ENCODE measurements at regions not wholly inside any gene's neighbourhood (a gene's known extent, or its start where the extent isn't known, plus 50 kb on each side); places are given as distances from the start of the nearest gene placed in this dataset.

- H3K27ac ChIP-seq: no peak overlapping the region
- no peak for TF ChIP-seq ZFX (IDR thresholded peaks at IDR 0.05; ENCODE audit: borderline replicate concordance)
- TF ChIP-seq, protein P1, sequence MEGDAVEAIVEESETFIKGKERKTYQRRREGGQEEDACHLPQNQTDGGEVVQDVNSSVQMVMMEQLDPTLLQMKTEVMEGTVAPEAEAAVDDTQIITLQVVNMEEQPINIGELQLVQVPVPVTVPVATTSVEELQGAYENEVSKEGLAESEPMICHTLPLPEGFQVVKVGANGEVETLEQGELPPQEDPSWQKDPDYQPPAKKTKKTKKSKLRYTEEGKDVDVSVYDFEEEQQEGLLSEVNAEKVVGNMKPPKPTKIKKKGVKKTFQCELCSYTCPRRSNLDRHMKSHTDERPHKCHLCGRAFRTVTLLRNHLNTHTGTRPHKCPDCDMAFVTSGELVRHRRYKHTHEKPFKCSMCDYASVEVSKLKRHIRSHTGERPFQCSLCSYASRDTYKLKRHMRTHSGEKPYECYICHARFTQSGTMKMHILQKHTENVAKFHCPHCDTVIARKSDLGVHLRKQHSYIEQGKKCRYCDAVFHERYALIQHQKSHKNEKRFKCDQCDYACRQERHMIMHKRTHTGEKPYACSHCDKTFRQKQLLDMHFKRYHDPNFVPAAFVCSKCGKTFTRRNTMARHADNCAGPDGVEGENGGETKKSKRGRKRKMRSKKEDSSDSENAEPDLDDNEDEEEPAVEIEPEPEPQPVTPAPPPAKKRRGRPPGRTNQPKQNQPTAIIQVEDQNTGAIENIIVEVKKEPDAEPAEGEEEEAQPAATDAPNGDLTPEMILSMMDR (IDR thresholded peaks at IDR 0.05): no peak
These were observed 798.7 kb downstream of the DIPK2A start for GRCh38 chr3:144770281-144770680.

DNA sequence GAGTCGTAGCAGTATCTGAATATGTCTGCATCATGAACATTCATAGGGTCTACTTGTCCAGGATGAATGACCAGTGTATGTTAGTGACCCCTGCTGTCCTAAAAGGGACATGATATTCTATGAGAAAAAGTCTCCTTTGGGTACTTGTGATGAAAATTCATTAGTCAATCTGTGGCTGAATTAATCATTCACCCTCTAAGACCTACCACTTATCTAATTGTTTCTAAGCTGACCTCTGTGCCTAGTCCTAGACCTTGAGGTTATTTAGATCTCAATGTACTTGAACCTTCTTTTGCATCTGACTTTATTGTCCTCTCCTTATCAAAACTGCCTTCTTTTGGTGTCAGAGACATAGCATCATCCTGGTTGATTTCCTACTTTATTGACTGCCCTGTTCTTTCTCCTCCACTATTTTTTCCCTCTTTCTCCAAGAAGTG is 799.3 kb downstream of the DIPK2A start:
- H3K27ac ChIP-seq: no peak overlapping the region
- TF ChIP-seq, protein P1 (IDR thresholded peaks at IDR 0.05): peak; percentile 58
- no peak for TF ChIP-seq ZFX (IDR thresholded peaks at IDR 0.05; ENCODE audit: borderline replicate concordance)

- TF ChIP-seq, protein P1 (IDR thresholded peaks at IDR 0.05): no peak
- no peak for TF ChIP-seq ZFX (IDR thresholded peaks at IDR 0.05; ENCODE audit: borderline replicate concordance)
- no peak overlapping the region for H3K27ac ChIP-seq
These were observed 799.8 kb downstream of the DIPK2A start for GRCh38 chr3:144771381-144771870.

DNA sequence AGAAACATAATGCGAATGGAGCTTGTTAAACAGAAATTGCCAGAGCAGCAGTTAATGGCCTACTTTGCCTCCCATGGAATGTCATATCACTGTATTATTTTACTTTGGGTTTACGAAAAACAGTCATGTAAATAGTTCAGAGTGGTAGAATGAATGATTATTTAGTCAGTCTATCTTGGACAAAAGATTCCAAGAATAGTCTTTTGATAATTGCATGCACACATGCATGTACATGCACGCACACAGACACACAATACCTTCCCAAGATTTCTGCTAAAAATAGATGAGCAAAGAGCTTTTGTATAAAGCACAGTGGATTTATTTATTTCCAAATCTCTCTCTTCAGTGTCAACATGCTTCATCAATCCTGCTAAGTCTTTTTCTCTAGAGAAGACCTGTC is 800.7 kb downstream of the DIPK2A start:
- H3K27ac ChIP-seq: no peak overlapping the region
- TF ChIP-seq, protein P1 (IDR thresholded peaks at IDR 0.05): no peak
- TF ChIP-seq ZFX (IDR thresholded peaks at IDR 0.05; ENCODE audit: borderline replicate concordance): no peak

GRCh38 chr3:144773350-144773749 is 801.7 kb downstream of the DIPK2A start:
- H3K27ac ChIP-seq: no peak overlapping the region
- TF ChIP-seq, protein P1 (IDR thresholded peaks at IDR 0.05): no peak
- no peak for TF ChIP-seq ZFX (IDR thresholded peaks at IDR 0.05; ENCODE audit: borderline replicate concordance)

DNA sequence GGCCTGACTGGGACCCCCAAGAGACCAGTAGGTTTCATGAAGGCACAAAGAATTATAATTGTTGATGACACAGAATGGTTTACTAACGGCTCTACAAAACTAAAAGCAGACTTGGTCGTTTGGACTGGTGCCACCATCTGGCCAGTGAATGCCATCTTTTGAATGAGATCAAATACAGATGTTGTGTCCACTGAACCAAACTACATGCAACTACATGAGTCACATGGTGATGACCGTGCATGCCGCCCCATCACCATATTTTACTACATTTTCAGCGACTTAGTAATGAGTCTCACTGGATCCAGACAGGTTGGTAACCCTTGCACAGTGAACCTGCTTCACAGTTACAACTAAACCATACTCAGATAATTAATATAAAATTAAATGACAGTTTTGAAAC is 803.3 kb downstream of the DIPK2A start:
- no peak overlapping the region for H3K27ac ChIP-seq

DNA sequence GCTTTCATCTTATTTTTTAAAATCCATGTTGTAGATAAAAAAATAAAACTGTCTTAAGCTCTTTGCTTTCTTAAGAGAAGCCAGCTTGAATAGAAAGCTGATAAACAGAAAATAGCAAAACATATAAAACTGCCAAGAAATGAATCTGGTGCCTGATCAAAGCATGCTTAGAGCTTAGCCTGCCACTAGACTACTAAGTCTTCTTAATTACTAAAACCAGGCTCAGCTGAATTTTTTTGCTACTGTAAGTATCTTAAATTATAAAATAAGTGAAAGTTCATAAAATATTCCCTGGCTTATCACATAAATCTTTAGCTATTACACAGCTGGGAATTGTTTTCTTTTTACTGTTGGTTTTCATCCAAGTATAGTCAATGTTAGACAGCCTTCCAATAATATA is 803.9 kb downstream of the DIPK2A start:
- H3K27ac ChIP-seq: no peak overlapping the region
- TF ChIP-seq ZFX (IDR thresholded peaks at IDR 0.05; ENCODE audit: borderline replicate concordance): no peak
- TF ChIP-seq, protein P1 (IDR thresholded peaks at IDR 0.05): no peak

More for the DNA sequence above, 803.3 kb downstream of the DIPK2A start:
- no peak for TF ChIP-seq ZFX (IDR thresholded peaks at IDR 0.05; ENCODE audit: borderline replicate concordance)

- TF ChIP-seq ZFX (IDR thresholded peaks at IDR 0.05; ENCODE audit: borderline replicate concordance): no peak
- TF ChIP-seq, protein P1 (IDR thresholded peaks at IDR 0.05): no peak
- no peak overlapping the region for H3K27ac ChIP-seq
These were observed 806.3 kb downstream of the DIPK2A start for GRCh38 chr3:144777906-144778305.

Data from 22Rv1 (cell line).